Ishikawa (cell line): ENCODE measurements at regions not wholly inside any gene's neighbourhood (a gene's known extent, or its start where the extent isn't known, plus 50 kb on each side); places are given as distances from the start of the nearest gene placed in this dataset.

ENCODE experiments used
- CREB1 ChIP-seq: IDR thresholded peaks from 2 replicates; pipeline ENCODE4 v1.6.1; 2012; ENCODE audit warnings: low read depth
- EP300 ChIP-seq: IDR thresholded peaks from 2 replicates; pipeline ENCODE4 v1.6.1; 2012; ENCODE audit warnings: borderline replicate concordance
- MAX ChIP-seq: IDR thresholded peaks from 2 replicates; pipeline ENCODE4 v1.6.1; 2012
- TAF1 ChIP-seq: IDR thresholded peaks from 2 replicates; pipeline ENCODE4 v1.6.1; 2012; ENCODE audit warnings: low read depth, mild to moderate bottlenecking
- USF1 ChIP-seq: IDR thresholded peaks from 2 replicates; pipeline ENCODE4 v1.6.1; 2012

- no peak for TF ChIP-seq TAF1
- TF ChIP-seq USF1: no peak
- no peak for TF ChIP-seq CREB1
- no peak for TF ChIP-seq EP300
- no peak for TF ChIP-seq MAX
These were observed 553.3 kb upstream of the KLHL4 start for GRCh38 chrX:86964321-86964720.
